ENCODE measurements at regions not wholly inside any gene's neighbourhood (a gene's known extent, or its start where the extent isn't known, plus 50 kb on each side); places are given as distances from the start of the nearest gene placed in this dataset.

DNA sequence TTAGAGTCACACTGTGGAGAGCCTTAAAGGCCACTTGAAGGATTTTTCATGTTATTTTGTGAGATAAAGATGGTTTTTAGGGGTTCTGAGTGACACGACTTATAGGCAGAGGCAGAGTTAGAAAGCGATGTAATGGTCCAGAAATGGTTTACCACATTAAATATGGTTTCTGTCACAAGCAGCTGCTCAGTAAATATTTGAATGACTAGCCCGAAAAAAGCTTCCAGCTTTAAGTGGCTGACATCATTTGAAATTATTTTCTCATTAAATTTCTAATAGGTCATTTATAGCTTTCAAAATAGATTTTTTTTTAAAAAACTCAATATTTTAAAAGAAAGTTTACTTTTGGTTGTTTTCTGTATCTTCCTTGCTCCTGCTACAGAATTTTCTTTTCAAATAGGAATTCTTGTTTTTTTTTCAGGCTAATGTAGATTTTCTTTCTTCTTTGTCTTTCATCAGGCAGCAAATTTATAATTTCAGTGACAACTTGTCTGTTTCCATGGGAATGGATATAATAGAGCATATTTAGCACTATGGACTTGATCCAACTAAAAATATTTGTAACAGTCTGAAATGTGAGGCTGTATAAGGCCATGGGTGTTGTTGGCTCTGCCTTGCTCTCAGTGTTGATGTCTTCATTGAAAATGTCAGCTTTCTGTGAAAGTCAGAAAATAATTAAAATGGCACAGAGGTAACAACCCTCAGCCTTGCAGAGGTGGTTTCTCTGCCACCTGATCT lies 700.0 kb downstream of the TMTC2 start (continued):
- TF ChIP-seq ZNF501 (tag by site-specific recombination; IDR thresholded peaks at IDR 0.05): no peak

DNA sequence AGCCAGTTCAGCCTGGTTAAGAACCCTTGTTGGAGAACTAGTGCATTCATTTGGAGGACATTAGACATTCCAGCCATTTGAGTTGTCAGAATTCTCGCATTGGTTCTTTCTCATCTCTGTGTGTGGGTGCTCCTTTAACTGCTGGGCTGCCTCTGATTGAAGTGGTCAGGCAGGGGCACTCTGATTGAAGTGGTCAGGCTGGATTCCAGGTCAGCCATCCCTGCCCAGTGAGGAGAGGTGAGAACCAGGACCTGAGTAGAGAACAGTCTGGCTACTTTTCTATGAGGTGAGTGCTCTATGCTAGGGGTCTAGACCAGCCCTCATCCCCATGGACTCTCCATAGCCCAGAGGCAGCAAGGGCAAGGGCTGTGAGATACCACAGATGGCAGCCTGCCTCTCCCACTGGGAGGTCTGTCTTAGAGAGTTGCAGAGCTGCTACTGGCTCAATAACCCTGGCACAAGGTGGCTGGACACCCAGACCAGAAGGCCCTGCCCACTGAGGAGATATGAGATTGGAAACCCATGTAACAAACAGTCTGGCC lies 691.6 kb downstream of the TMTC2 start:
- Histone ChIP-seq H3K36me3 (ENCODE audit: control insufficient read depth in 2 of 2, insufficient read depth in 1 of 2, low read length in 2 of 2) (no peaks in the 10 kb centered on the region), H3K27ac (ENCODE audit: extremely low read depth, low read depth, low read length) (no peak overlapping the region), H3K4me3 (ENCODE audit: low read depth, low read length) (no peak overlapping the region), H3K9me3 (ENCODE audit: control insufficient read depth, insufficient read depth, low read depth, low read length) (no peaks in the 10 kb centered on the region), H3K4me1 (ENCODE audit: control insufficient read depth, insufficient read depth, low read length) (no peaks in the 10 kb centered on the region)
- POLR2A ChIA-PET: no interaction called here
- CTCF ChIA-PET: no interaction called here
- no peak for TF ChIP-seq IKZF3 (tag by site-specific recombination; IDR thresholded peaks at IDR 0.05)
- no peak for TF ChIP-seq ZSCAN30 (tag by site-specific recombination; IDR thresholded peaks at IDR 0.05)
- no peak for TF ChIP-seq ZNF585B (tag by site-specific recombination; IDR thresholded peaks at IDR 0.05)
- TF ChIP-seq MYNN (tag by site-specific recombination; IDR thresholded peaks at IDR 0.05; ENCODE audit: borderline replicate concordance): no peak
- no peak for TF ChIP-seq ZNF473 (tag by site-specific recombination; IDR thresholded peaks at IDR 0.05)
- TF ChIP-seq ZNF837 (tag by site-specific recombination; IDR thresholded peaks at IDR 0.05): no peak
- TF ChIP-seq ZNF560 (tag by site-specific recombination; IDR thresholded peaks at IDR 0.05; ENCODE audit: borderline replicate concordance): no peak
- no peak for TF ChIP-seq ZNF510 (tag by site-specific recombination; IDR thresholded peaks at IDR 0.05; ENCODE audit: insufficient replicate concordance)
- TF ChIP-seq ZNF433 (tag by site-specific recombination; IDR thresholded peaks at IDR 0.05; ENCODE audit: low read depth): no peak
- TF ChIP-seq PRDM6 (tag by site-specific recombination; IDR thresholded peaks at IDR 0.05): no peak
- TF ChIP-seq ZNF354C (tag by site-specific recombination; IDR thresholded peaks at IDR 0.05; ENCODE audit: borderline replicate concordance, low read depth): no peak
- no peak for TF ChIP-seq ZNF132 (tag by site-specific recombination; IDR thresholded peaks at IDR 0.05; ENCODE audit: borderline replicate concordance)
- TF ChIP-seq, protein P1, sequence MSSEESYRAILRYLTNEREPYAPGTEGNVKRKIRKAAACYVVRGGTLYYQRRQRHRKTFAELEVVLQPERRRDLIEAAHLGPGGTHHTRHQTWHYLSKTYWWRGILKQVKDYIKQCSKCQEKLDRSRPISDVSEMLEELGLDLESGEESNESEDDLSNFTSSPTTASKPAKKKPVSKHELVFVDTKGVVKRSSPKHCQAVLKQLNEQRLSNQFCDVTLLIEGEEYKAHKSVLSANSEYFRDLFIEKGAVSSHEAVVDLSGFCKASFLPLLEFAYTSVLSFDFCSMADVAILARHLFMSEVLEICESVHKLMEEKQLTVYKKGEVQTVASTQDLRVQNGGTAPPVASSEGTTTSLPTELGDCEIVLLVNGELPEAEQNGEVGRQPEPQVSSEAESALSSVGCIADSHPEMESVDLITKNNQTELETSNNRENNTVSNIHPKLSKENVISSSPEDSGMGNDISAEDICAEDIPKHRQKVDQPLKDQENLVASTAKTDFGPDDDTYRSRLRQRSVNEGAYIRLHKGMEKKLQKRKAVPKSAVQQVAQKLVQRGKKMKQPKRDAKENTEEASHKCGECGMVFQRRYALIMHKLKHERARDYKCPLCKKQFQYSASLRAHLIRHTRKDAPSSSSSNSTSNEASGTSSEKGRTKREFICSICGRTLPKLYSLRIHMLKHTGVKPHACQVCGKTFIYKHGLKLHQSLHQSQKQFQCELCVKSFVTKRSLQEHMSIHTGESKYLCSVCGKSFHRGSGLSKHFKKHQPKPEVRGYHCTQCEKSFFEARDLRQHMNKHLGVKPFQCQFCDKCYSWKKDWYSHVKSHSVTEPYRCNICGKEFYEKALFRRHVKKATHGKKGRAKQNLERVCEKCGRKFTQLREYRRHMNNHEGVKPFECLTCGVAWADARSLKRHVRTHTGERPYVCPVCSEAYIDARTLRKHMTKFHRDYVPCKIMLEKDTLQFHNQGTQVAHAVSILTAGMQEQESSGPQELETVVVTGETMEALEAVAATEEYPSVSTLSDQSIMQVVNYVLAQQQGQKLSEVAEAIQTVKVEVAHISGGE (tag by site-specific recombination; conservative IDR thresholded peaks at IDR 0.05; ENCODE audit: low read depth): no peak
- no peak for TF ChIP-seq HOXD13 (CRISPR knock-in tag; IDR thresholded peaks at IDR 0.05; ENCODE audit: borderline replicate concordance)
- TF ChIP-seq ZSCAN23 (tag by site-specific recombination; IDR thresholded peaks at IDR 0.05): no peak
- TF ChIP-seq GLI4 (tag by site-specific recombination; IDR thresholded peaks at IDR 0.05): no peak
- no peak for TF ChIP-seq ZNF48 (tag by site-specific recombination; IDR thresholded peaks at IDR 0.05)
- TF ChIP-seq BCL11B (tag by site-specific recombination; IDR thresholded peaks at IDR 0.05; ENCODE audit: low read depth): no peak
- TF ChIP-seq MEIS1 (CRISPR knock-in tag; IDR thresholded peaks at IDR 0.05; ENCODE audit: borderline replicate concordance): no peak
